ENCODE measurements at regions not wholly inside any gene's neighbourhood (a gene's known extent, or its start where the extent isn't known, plus 50 kb on each side); places are given as distances from the start of the nearest gene placed in this dataset.

DNA sequence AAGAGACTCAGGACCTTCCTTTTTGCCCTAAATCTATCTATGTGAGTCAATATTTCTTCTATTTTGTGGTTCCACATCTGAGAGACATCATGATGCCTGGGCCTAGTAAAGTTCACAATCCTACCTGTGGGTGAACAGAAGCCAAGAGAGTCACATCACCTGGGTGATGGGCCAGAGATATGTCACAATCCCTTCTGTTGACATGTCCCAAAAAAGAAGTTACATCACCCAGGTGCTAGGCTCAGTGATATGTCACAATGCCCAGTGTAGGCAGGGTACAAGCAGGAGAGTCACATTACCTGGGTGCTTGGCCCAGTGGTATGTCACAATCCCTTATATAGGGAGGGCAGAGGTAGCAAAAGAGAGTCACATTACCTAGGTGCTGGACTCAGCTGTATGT, 2101.9 kb downstream of the TP53TG3F start:
- Histone ChIP-seq H3K36me3 (ENCODE audit: insufficient read depth, low read length, poor library complexity, severe bottlenecking) (no peaks in the 10 kb centered on the region), H3K27ac (ENCODE audit: low read depth, low read length, poor library complexity, severe bottlenecking) (no peak overlapping the region), H3K4me3 (ENCODE audit: low read depth, low read length, poor library complexity, severe bottlenecking) (no peak overlapping the region), H3K9me3 (ENCODE audit: low read depth, low read length, poor library complexity, severe bottlenecking) (peaks cover 21% of the 10 kb centered on the region), H3K4me1 (ENCODE audit: insufficient read depth, low read length, poor library complexity, severe bottlenecking) (no peaks in the 10 kb centered on the region), H3K27me3 (replicated peaks; ENCODE audit: insufficient read depth, low read depth, low read length, poor library complexity) (no peaks in the 10 kb centered on the region)
- DNase-seq (ENCODE audit: low spot score) = no peak
- intact Hi-C loops (cut with micrococcal nuclease; ENCODE audit: unreplicated experiment) = no loop called here
- ChIA-PET CTCF (no interaction called here), POLR2A (ENCODE audit: low non-redundant PET) (no interaction called here)
- TF ChIP-seq, protein P1, sequence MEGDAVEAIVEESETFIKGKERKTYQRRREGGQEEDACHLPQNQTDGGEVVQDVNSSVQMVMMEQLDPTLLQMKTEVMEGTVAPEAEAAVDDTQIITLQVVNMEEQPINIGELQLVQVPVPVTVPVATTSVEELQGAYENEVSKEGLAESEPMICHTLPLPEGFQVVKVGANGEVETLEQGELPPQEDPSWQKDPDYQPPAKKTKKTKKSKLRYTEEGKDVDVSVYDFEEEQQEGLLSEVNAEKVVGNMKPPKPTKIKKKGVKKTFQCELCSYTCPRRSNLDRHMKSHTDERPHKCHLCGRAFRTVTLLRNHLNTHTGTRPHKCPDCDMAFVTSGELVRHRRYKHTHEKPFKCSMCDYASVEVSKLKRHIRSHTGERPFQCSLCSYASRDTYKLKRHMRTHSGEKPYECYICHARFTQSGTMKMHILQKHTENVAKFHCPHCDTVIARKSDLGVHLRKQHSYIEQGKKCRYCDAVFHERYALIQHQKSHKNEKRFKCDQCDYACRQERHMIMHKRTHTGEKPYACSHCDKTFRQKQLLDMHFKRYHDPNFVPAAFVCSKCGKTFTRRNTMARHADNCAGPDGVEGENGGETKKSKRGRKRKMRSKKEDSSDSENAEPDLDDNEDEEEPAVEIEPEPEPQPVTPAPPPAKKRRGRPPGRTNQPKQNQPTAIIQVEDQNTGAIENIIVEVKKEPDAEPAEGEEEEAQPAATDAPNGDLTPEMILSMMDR (conservative IDR thresholded peaks at IDR 0.05; ENCODE audit: low read depth, low read length) = no peak
- TF ChIP-seq EZH2 (IDR thresholded peaks at IDR 0.05; ENCODE audit: borderline replicate concordance, low read depth, low read length, poor library complexity, severe bottlenecking) = no peak
- BruUV-seq (replicated peaks) = no TSS peak

DNA sequence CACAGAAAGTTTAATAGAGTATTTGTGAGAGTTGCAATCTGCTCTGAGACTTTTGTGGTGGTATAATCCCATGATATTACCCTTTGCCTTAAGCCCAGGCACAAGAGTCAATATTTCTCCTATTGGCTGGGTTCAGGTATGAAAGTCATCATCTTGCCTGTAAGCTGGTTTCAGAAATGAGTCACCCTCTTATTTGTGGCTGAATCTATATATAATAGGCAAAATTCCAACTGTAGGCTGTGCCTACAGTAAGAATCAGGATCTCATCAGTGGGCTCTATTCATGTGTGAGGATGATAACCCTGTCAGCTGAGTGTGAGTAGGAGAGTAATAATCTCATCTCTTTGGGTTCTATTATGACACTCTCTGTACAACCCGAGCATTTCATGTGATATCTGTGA, 2103.1 kb downstream of the TP53TG3F start:
- POLR2A ChIA-PET (ENCODE audit: low non-redundant PET) = no interaction called here
- TF ChIP-seq, protein P1 (conservative IDR thresholded peaks at IDR 0.05; ENCODE audit: low read depth, low read length) = no peak
- CTCF ChIA-PET = no interaction called here
- intact Hi-C loops (cut with micrococcal nuclease; ENCODE audit: unreplicated experiment) = no loop called here
- Histone ChIP-seq H3K27me3 (replicated peaks; ENCODE audit: insufficient read depth, low read depth, low read length, poor library complexity) (no peaks in the 10 kb centered on the region), H3K36me3 (ENCODE audit: insufficient read depth, low read length, poor library complexity, severe bottlenecking) (no peaks in the 10 kb centered on the region), H3K9me3 (ENCODE audit: low read depth, low read length, poor library complexity, severe bottlenecking) (peaks cover 27% of the 10 kb centered on the region), H3K4me3 (ENCODE audit: low read depth, low read length, poor library complexity, severe bottlenecking) (no peak overlapping the region), H3K27ac (ENCODE audit: low read depth, low read length, poor library complexity, severe bottlenecking) (no peak overlapping the region), H3K4me1 (ENCODE audit: insufficient read depth, low read length, poor library complexity, severe bottlenecking) (no peaks in the 10 kb centered on the region)
- no TSS peak for BruUV-seq (replicated peaks)
- no peak for DNase-seq (ENCODE audit: low spot score)

DNA sequence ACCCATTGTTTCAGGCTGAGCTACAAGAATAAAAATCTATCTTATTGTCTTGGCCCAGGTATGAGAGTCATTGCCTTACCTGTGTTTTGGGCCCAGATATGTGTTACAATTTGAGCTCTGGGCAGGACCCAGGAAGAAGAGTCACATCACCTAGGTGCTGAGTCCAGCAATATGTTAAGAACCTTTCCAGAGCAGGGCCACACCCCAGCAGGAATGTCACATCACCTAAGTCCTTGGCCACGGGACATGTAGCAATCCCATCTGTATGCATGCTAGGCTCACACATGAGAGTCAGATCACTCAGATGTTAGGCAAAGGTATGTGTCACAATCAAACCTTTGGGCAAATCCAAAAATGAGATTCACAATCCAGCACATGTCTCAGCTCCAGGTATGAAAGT, 2103.5 kb downstream of the TP53TG3F start:
- Histone ChIP-seq H3K9me3 (ENCODE audit: low read depth, low read length, poor library complexity, severe bottlenecking) (peaks cover 29% of the 10 kb centered on the region), H3K4me3 (ENCODE audit: low read depth, low read length, poor library complexity, severe bottlenecking) (no peak overlapping the region), H3K27ac (ENCODE audit: low read depth, low read length, poor library complexity, severe bottlenecking) (no peak overlapping the region), H3K36me3 (ENCODE audit: insufficient read depth, low read length, poor library complexity, severe bottlenecking) (no peaks in the 10 kb centered on the region), H3K4me1 (ENCODE audit: insufficient read depth, low read length, poor library complexity, severe bottlenecking) (no peaks in the 10 kb centered on the region), H3K27me3 (replicated peaks; ENCODE audit: insufficient read depth, low read depth, low read length, poor library complexity) (no peaks in the 10 kb centered on the region)
- POLR2A ChIA-PET (ENCODE audit: low non-redundant PET) = no interaction called here
- intact Hi-C loops (cut with micrococcal nuclease; ENCODE audit: unreplicated experiment) = no loop called here
- no peak for DNase-seq (ENCODE audit: low spot score)
- CTCF ChIA-PET = no interaction called here
- no TSS peak for BruUV-seq (replicated peaks)
- TF ChIP-seq EZH2 (IDR thresholded peaks at IDR 0.05; ENCODE audit: borderline replicate concordance, low read depth, low read length, poor library complexity, severe bottlenecking) = no peak
- TF ChIP-seq, protein P1 (conservative IDR thresholded peaks at IDR 0.05; ENCODE audit: low read depth, low read length) = no peak
